Natural killer cell (primary cell): ENCODE measurements at regions not wholly inside any gene's neighbourhood (a gene's known extent, or its start where the extent isn't known, plus 50 kb on each side); places are given as distances from the start of the nearest gene placed in this dataset.

Source experiments
- ATAC-seq, 3 donors: fragments of 150-1000 bp in 2 of 3; fragments of 200-7000 bp in 1 of 3; cut with Tn5 transposase; 1 replicate in 1 of 3; 2 replicates in 2 of 3; pipeline ENCODE4 v1.10.0; 2021; ENCODE audit warnings: mild to moderate bottlenecking in 2 of 3, moderate library complexity in 2 of 3
- DNase-seq, 2 donors: peaks; one replicate each; pipeline versions ENCODE4 v3.0.0 to v3.0.0-alpha.2; 2013 to 2021; ENCODE audit warnings: mixed read lengths in 1 of 2
- H3K27ac ChIP-seq: one replicate; pipeline ENCODE4 v1.5.1; 2013; ENCODE audit warnings: mild to moderate bottlenecking, low read length
- H3K27me3 ChIP-seq: one replicate; pipeline ENCODE4 v1.6.1; 2013; ENCODE audit warnings: low read length; ENCODE audit not compliant: control insufficient read depth, insufficient read depth
- H3K36me3 ChIP-seq: one replicate; pipeline ENCODE4 v1.6.1; 2013; ENCODE audit warnings: low read length; ENCODE audit not compliant: control insufficient read depth, insufficient read depth
- H3K4me1 ChIP-seq: one replicate; pipeline ENCODE4 v1.6.1; 2013; ENCODE audit warnings: low read length; ENCODE audit not compliant: control insufficient read depth, insufficient read depth
- H3K4me3 ChIP-seq: one replicate; pipeline ENCODE4 v1.5.1; 2013; ENCODE audit warnings: low read length
- H3K9me3 ChIP-seq: one replicate; pipeline ENCODE4 v1.6.1; 2013; ENCODE audit warnings: low read length; ENCODE audit not compliant: control insufficient read depth, insufficient read depth
- H3K27ac Mint-ChIP-seq, 2 donors: one replicate each; pipeline ENCODE4 v1.8.0; 2022; ENCODE audit warnings: mild to moderate bottlenecking in 2 of 2, mixed read lengths in 2 of 2, moderate library complexity in 1 of 2
- H3K27me3 Mint-ChIP-seq, 2 donors: one replicate each; pipeline ENCODE4 v1.8.0; 2022; ENCODE audit warnings: low read depth in 2 of 2, mixed read lengths in 2 of 2
- H3K36me3 Mint-ChIP-seq: one replicate; pipeline ENCODE4 v1.8.0; 2022; ENCODE audit warnings: mixed read lengths
- H3K4me1 Mint-ChIP-seq, 2 donors: one replicate each; pipeline ENCODE4 v1.8.0; 2022; ENCODE audit warnings: mixed read lengths in 2 of 2
- H3K4me3 Mint-ChIP-seq: one replicate; pipeline ENCODE4 v1.8.0; 2022; ENCODE audit warnings: mild to moderate bottlenecking, moderate library complexity, mixed read lengths
- H3K9me3 Mint-ChIP-seq, 2 donors: one replicate each; pipeline ENCODE4 v1.8.0; 2022; ENCODE audit warnings: mixed read lengths in 2 of 2
- CTCF ChIP-seq: fragments of 200-600 bp; IDR thresholded peaks from one replicate; pipeline ENCODE4 v1.8.0; 2022; ENCODE audit warnings: antibody characterized with exemption
- WGBS: methylation state at CpG from one replicate; pipeline ENCODE4 v1.1.7; 2013; ENCODE audit warnings: missing lambda C conversion rate; ENCODE audit not compliant: insufficient coverage; 5-methylcytosine and 5-hydroxymethylcytosine counted together
- intact Hi-C: fragments of 100-400 bp; cut with micrococcal nuclease; formaldehyde crosslinking; loops from one replicate; pipeline ENCODE4 v1.14.2; 2022

GRCh38 chr5:40010436-40010835 is 585.7 kb upstream of the DAB2 start:
- Mint-ChIP-seq H3K27me3 (peaks cover 22 to 43% of the 10 kb centered on the region in 2 donors), H3K36me3 (peaks cover 14% of the 10 kb centered on the region), H3K27ac (no peak overlapping the region), H3K9me3 (peaks cover 0 to 4% of the 10 kb centered on the region in 2 donors), H3K4me1 (no peaks in the 10 kb centered on the region), H3K4me3 (no peak overlapping the region)
- Histone ChIP-seq H3K36me3 (no peaks in the 10 kb centered on the region), H3K27ac (no peak overlapping the region), H3K4me1 (no peaks in the 10 kb centered on the region), H3K9me3 (peaks cover 2% of the 10 kb centered on the region), H3K27me3 (peaks cover 5% of the 10 kb centered on the region), H3K4me3 (no peak overlapping the region)
- ATAC-seq (no peak), DNase-seq (no peak)
- no peak for TF ChIP-seq CTCF
- intact Hi-C loops = no loop called here
- WGBS = no CpG with 5 or more reads among the region's 1 CpG

GRCh38 chr5:40006260-40006659 is 581.5 kb upstream of the DAB2 start:
- Mint-ChIP-seq H3K27ac (no peak overlapping the region), H3K36me3 (peaks cover 21% of the 10 kb centered on the region), H3K4me3 (no peak overlapping the region), H3K9me3 (peaks cover 0 to 4% of the 10 kb centered on the region in 2 donors), H3K27me3 (peaks cover 30 to 60% of the 10 kb centered on the region in 2 donors), H3K4me1 (no peaks in the 10 kb centered on the region)
- no peak for DNase-seq
- Histone ChIP-seq H3K9me3 (peaks cover 2% of the 10 kb centered on the region), H3K27ac (no peak overlapping the region), H3K4me1 (no peaks in the 10 kb centered on the region), H3K27me3 (peaks cover 5% of the 10 kb centered on the region), H3K36me3 (no peaks in the 10 kb centered on the region), H3K4me3 (no peak overlapping the region)
- WGBS = no CpG with 5 or more reads among the region's 1 CpG
- no peak for ATAC-seq
- intact Hi-C loops = no loop called here
- no peak for TF ChIP-seq CTCF

GRCh38 chr5:40001796-40002195 is 577.0 kb upstream of the DAB2 start:
- H3K27ac ChIP-seq = no peak overlapping the region
- no peaks in the 10 kb centered on the region for H3K9me3 Mint-ChIP-seq
- peaks cover 7% of the 10 kb centered on the region for H3K36me3 Mint-ChIP-seq
- no peak for ATAC-seq
- no peak for DNase-seq
- intact Hi-C loops = no loop called here
- H3K27me3 ChIP-seq = no peaks in the 10 kb centered on the region
- WGBS = 80% methylated on average over 1 of the region's 1 CpG
- H3K27me3 Mint-ChIP-seq = peaks cover 22 to 39% of the 10 kb centered on the region in 2 donors
- no peak overlapping the region for H3K4me3 Mint-ChIP-seq
- H3K9me3 ChIP-seq = no peaks in the 10 kb centered on the region
- TF ChIP-seq CTCF = no peak
- no peaks in the 10 kb centered on the region for H3K4me1 ChIP-seq
- H3K27ac Mint-ChIP-seq = no peak overlapping the region
- no peak overlapping the region for H3K4me3 ChIP-seq
- no peaks in the 10 kb centered on the region for H3K36me3 ChIP-seq
- H3K4me1 Mint-ChIP-seq = no peaks in the 10 kb centered on the region

GRCh38 chr5:39998518-39998917 is 573.7 kb upstream of the DAB2 start:
- no peaks in the 10 kb centered on the region for H3K36me3 Mint-ChIP-seq
- intact Hi-C loops = no loop called here

More at GRCh38 chr5:39998518-39998917, 573.7 kb upstream of the DAB2 start:
- H3K4me3 ChIP-seq = no peak overlapping the region
- H3K27ac ChIP-seq = no peak overlapping the region
- no peaks in the 10 kb centered on the region for H3K27me3 ChIP-seq
- Mint-ChIP-seq H3K4me3 (no peak overlapping the region), H3K9me3 (no peaks in the 10 kb centered on the region), H3K27me3 (peaks cover 18 to 28% of the 10 kb centered on the region in 2 donors), H3K27ac (no peak overlapping the region), H3K4me1 (no peaks in the 10 kb centered on the region)
- no peaks in the 10 kb centered on the region for H3K36me3 ChIP-seq
- no peaks in the 10 kb centered on the region for H3K4me1 ChIP-seq
- no peaks in the 10 kb centered on the region for H3K9me3 ChIP-seq
- no peak for ATAC-seq
- DNase-seq = no peak
- TF ChIP-seq CTCF = no peak
